Posterior cingulate gyrus (tissue), 11 donors: ENCODE measurements at regions not wholly inside any gene's neighbourhood (a gene's known extent, or its start where the extent isn't known, plus 50 kb on each side); places are given as distances from the start of the nearest gene placed in this dataset.

Experiments
- DNase-seq, 10 donors: peaks; one replicate each; pipeline versions ENCODE4 v3.0.0 to v3.0.0-alpha.2; 2020 to 2021; ENCODE audit warnings: mixed read lengths in 3 of 10
- intact Hi-C: fragments of 100-400 bp; cut with DNase I; formaldehyde crosslinking; loops from one replicate; pipeline ENCODE4 v1.15.1; 2023

DNA sequence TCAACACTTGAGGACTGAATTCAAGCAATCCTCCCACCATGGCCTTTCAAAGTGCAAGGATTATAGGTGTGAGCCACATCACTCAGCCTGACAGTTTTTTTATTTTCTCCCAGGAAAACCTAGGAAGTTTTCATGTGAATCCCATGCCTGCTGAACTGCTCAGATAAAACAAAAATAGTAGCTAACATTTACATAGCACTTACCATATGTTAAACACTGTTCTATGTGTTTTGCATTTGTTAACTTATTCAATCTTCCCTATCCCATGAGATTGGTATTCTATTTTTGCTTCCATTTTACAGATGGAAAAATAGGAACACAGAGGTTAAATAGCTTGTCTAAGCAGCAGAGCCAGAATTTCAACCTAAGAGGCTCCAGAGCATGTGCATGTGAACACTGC, 157.4 kb upstream of the KCTD1 start:
- intact Hi-C loops, result no loop called here
- no peak for DNase-seq

GRCh38 chr18:26703170-26703930, 155.0 kb upstream of the KCTD1 start:
- intact Hi-C loops, result no loop called here
- no peak for DNase-seq

- intact Hi-C loops, result no loop called here
Measured at GRCh38 chr18:26702086-26702485, 153.7 kb upstream of the KCTD1 start.

GRCh38 chr18:26700728-26701127, 152.4 kb upstream of the KCTD1 start:
- DNase-seq, result no peak
- intact Hi-C loops, result no loop called here

More at GRCh38 chr18:26702086-26702485, 153.7 kb upstream of the KCTD1 start:
- DNase-seq, result no peak

DNA sequence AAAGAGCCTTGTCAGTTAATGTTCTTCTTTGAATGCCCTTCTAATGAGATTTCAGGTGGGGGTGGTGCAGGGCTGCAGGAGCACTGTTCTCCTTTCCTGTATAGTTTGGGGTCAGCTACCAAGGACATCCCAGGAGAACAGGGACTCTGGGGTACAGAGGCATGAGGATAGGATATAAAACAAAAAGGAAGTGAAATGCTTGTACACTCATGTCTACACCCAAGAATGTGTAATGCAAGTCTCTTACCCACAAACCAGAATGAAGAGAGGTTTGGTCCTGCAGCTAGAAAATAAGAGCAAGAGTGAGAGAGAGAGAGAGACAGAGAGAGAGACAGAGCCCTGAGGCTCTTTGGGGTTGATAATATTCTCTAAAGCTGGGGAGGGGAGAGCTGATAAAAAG, 151.8 kb upstream of the KCTD1 start:
- no peak for DNase-seq
- intact Hi-C loops, result no loop called here

GRCh38 chr18:26697186-26697884, 149.0 kb upstream of the KCTD1 start:
- intact Hi-C loops, result no loop called here
- no peak for DNase-seq

DNA sequence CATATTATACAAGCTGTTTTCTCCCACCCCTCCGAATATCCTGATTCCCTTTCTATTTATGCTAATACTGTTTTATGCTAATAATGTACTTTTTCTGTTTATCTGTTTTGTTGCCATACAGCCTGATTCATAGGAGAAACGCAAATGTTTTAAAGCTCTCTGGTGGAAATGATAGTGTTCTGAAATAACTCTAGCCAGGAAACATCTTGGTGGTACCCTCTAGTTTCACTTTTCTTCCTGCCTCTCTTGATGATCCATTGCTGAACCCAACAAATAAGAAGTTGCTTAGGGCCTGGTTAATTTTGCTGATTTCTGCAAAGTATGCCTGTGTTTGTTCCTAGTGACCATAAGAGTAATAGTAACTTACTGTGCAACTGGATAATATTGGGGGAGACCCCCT, 148.4 kb upstream of the KCTD1 start:
- intact Hi-C loops, result no loop called here
- no peak for DNase-seq

DNA sequence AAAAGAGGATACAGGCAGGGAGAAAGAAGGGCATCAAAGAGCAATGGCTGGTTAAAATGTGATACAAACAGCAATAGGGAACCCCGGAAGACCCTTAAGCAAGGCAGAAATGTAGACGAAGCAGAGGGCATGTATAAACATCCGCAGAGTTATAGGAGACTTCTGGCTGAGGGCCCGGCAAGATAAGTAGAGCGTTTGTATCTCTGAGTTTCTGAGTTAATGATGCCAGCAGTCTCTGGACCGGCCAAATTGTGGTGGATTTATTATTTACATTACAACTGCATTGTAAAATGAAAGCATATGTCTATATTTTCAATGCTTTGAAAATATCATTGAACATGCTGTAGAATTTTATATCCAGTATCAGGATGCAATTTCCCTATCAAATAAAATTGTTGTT, 148.0 kb upstream of the KCTD1 start:
- intact Hi-C loops, result no loop called here
- DNase-seq, result no peak

DNA sequence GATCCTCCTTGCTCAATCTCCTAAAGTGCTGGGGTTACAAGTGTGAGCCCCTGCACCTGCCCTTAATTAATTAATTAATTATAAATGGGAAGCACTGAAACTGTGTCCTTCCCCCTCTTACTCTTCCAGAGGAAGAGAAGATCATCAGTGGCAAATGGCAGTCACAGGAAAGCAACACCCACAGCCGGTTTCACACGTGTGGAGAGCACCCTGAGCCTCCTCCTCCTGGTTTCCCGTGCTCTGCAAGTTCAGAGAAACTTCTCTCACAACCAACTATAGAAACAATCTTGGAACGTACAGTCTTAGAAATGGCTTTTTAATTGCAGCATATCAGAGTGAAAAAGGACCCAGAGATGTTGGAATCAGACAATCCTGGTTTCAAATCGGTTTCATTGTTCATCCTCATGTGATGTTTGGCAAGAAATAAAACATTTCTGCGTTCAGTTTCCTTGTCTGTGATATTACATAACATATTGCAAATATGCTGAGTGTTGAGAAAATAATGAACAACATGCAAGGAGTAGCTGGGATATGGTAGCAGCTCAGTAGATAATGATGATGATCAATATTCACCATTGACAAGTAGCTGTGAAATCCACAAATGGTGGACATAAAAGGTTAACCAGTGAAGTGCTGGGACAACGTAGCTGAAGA, 141.0 kb upstream of the KCTD1 start:
- intact Hi-C loops, result no loop called here
- no peak for DNase-seq

GRCh38 chr18:26686532-26686931, 138.2 kb upstream of the KCTD1 start:
- DNase-seq, result no peak
- intact Hi-C loops, result no loop called here

- intact Hi-C loops, result no loop called here
- DNase-seq, result no peak
Measured at GRCh38 chr18:26685438-26686157, 137.2 kb upstream of the KCTD1 start.

DNA sequence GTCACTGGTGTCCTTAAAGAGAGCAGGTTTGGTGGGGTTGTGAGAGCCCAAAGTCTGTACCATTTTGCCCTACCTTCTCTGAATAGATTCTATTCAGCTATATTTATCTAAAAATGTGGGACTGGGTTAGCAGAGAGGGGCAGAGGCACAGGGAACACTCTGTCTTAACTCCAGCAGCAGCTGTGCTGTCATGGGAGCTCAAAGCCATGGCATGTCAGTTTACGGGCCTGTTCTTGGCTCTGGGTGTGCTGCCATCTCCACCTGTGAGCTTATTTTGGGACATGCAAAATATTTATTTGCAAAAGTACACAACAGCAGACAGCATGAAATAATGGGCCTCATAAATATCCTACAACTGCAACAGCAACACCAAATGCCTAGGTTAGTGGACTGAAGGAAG, 129.6 kb upstream of the KCTD1 start:
- intact Hi-C loops, result no loop called here
- no peak for DNase-seq

GRCh38 chr18:26667046-26667445, 118.7 kb upstream of the KCTD1 start:
- intact Hi-C loops, result no loop called here
- DNase-seq, result no peak

GRCh38 chr18:26662996-26663395, 114.6 kb upstream of the KCTD1 start:
- intact Hi-C loops, result no loop called here
- DNase-seq, result no peak

DNA sequence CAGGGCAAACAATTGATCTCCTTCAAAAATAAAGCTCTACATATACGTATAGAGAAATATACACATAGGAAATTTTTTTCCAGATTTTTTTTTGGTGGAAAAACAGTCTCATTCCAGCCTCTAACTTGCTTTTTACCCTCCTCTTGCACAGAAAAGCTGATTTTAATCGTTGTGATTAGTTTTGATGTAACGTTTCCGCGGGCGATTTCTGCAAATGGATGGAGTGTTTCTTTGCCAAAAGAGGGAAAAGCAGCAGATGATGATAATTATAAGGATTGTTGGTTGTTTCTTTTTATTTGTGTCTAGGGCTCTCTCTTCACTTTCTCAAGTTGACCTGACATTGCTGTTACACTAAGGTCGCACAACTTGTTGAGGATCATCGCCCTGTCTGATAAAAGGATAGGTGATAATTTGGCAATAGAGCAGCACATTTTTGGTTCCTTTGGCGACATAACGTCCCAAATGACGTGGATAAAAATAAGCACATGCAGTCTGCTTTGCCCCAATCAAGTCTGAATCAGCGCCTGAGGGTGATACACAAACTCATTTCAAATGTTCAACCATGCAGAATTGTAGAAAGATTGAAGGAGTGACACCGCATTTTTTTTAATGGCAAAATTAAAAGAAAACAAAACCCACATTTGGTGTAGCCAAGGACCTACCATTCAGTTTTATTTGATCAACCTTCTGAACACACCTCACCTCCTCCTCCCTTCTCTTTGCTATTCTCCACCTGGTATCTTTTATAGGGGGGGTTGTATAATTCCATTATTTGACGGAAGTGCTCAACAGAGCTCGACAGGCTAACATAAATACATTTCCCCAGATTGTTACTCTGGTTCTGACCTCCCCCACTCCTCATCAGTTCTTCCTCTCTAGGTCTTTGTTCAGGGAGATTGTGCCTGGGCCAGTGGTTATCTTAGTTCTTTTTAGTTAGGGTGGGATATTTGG, 109.6 kb upstream of the KCTD1 start:
- intact Hi-C loops, result loop anchor here (2.0 to 5.0 kb wide), 2 partner anchors 109 to 351 kb away; partner anchors contain the start of gene KCTD1
- no peak for DNase-seq

DNA sequence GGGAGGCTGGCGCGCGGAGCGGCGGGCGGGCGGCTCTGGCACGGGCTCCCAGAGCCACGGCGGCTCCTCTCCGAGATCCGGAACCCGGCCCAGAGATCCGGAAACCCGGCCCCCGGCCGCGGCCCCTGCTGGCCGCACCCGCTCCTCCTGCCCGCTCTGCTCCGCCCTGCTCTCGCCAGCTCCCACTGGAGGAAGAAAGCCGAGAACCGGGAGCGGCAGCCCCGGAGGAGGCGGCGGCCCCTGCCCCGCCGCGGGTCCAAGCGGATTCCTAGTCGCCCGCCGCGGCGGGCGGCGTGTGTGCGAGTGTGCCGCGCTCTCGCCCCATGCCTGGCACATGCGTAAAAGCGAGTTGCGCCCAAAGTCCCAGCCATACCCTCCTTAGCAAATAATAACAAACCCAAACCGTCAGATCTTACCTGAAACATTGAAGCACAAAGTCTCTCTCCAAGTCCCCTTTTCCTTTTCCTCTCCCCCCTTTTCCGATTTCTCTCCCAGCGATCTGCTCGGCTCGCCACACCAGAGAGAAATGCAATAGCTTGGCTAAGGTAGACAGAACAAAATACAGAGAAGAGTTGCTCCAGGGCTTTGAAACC, 108.7 kb upstream of the KCTD1 start:
- DNase-seq, result peak; percentile 55 to 96 (median 73)
- intact Hi-C loops, result loop anchor here (2.0 to 5.0 kb wide), 2 partner anchors 108 to 350 kb away; partner anchors contain the start of gene KCTD1

DNA sequence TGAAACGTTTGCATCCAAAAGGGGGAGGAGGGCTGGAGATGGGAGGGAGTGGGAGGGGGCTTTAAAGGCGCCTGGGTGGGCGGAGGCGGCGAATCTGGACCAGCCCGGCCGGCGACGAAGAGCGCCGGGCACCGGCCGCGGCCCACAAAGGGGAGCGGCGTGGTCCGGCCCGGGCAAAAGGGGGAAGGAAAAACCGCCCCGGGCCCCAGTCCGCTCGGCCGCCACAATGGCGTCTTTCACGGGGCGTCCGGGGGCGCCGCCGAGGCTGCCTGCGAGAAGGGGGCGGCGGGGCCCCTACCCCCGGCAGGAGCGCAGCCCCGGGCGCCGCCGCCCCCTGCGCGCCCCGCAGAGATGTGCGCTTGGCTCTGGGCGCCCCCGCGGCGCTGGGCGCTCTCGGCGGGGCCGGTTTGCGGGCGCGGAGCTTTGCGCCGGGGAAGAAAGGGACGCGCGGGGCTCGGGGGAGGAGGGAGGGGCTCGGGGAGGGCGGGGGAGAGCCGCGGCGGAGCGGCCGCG, 108.1 kb upstream of the KCTD1 start:
- intact Hi-C loops, result loop anchor here (2.0 to 5.0 kb wide), 2 partner anchors 108 to 349 kb away; partner anchors contain the start of gene KCTD1
- peak in 2 of 10 donors; percentile 66 to 84 for DNase-seq

- intact Hi-C loops, result loop anchor here (2.0 to 5.0 kb wide), 2 partner anchors 107 to 348 kb away; partner anchors contain the start of gene KCTD1
Measured at GRCh38 chr18:26655525-26656430, 107.4 kb upstream of the KCTD1 start.

More at GRCh38 chr18:26655525-26656430, 107.4 kb upstream of the KCTD1 start:
- DNase-seq, result peak; percentile 43 to 94 (median 64)
